K562 (cell line): ENCODE measurements at regions not wholly inside any gene's neighbourhood (a gene's known extent, or its start where the extent isn't known, plus 50 kb on each side); places are given as distances from the start of the nearest gene placed in this dataset.

Experiments
- ATAC-seq: fragments of 200-7000 bp; cut with Tn5 transposase; 3 replicates; pipeline ENCODE4 v1.9.1; 2020; ENCODE audit warnings: moderate library complexity
- BruUV-seq: library from RNA; stranded (reverse); fragments of 400-500 nt; replicated peaks from 2 replicates; lab custom pipeline; 2021; lab: Mats Ljungman, UMichigan
- CTCF ChIA-PET: fragments of 300-600 bp; formaldehyde crosslinking; extraction: SDS; loops from one replicate; lab custom pipeline; 2021; ENCODE audit warnings: low intra/inter-chr PET ratio; lab: Yijun Ruan, JAX
- POLR2A ChIA-PET: fragments of 300-600, 350-650 bp; sonication (Branson Sonifier 250); formaldehyde crosslinking; extraction: SDS; loops from one replicate; lab custom pipeline; 2021; ENCODE audit warnings: antibody characterized with exemption, inconsistent platforms; lab: Yijun Ruan, JAX
- DNase-seq, 4 experiments: peaks; one replicate each; pipeline versions ENCODE4 v3.0.0 to v3.0.0-alpha.2; 2011 to 2018; ENCODE audit warnings: low spot score in 3 of 4, mixed read lengths in 3 of 4; ENCODE audit errors: extremely low read depth in 1 of 4
- FAIRE-seq: peaks from 2 replicates; lab custom pipeline; 2011; peaks lifted over from hg19 to GRCh38; lab: Jason Lieb, UNC
- H2AFZ ChIP-seq: 2 replicates; pipeline ENCODE4 v1.6.0; 2011; ENCODE audit warnings: low read depth, low read length, control low read depth, inconsistent platforms
- H3K27ac ChIP-seq: fragments of 200-600 bp; 3 replicates; pipeline ENCODE4 v1.8.0; 2011; ENCODE audit warnings: low read depth, mild to moderate bottlenecking, control low read depth, inconsistent platforms, low read length, moderate library complexity, mixed read lengths; ENCODE audit errors: extremely low read depth
- H3K27me3 ChIP-seq, 2 experiments: fragments of 300-600 bp in 1 of 2; 2 replicates in 1 of 2; 3 replicates in 1 of 2; pipeline versions ENCODE4 v1.6.0 to v1.8.0; 2011; ENCODE audit warnings: inconsistent platforms in 2 of 2, low read length in 2 of 2, mild to moderate bottlenecking in 1 of 2, mixed read lengths in 1 of 2, moderate library complexity in 1 of 2; ENCODE audit not compliant: control insufficient read depth in 2 of 2, insufficient read depth in 2 of 2
- H3K36me3 ChIP-seq: fragments of 300-600 bp; 3 replicates; pipeline ENCODE4 v1.8.0; 2011; ENCODE audit warnings: mild to moderate bottlenecking, low read length, inconsistent platforms; ENCODE audit not compliant: control insufficient read depth, insufficient read depth
- H3K4me1 ChIP-seq, 2 experiments: fragments of 200-600 bp in 1 of 2; replicated peaks in 1 of 2; 2 replicates in 1 of 2; 3 replicates in 1 of 2; pipeline versions ENCODE4 v1.5.1 to v1.8.0; 2011; ENCODE audit warnings: inconsistent platforms in 2 of 2, low read length in 2 of 2, mild to moderate bottlenecking in 1 of 2, mixed read lengths in 1 of 2, moderate library complexity in 1 of 2; ENCODE audit not compliant: control insufficient read depth in 2 of 2, insufficient read depth in 2 of 2
- H3K4me2 ChIP-seq: 2 replicates; pipeline ENCODE4 v1.6.1; 2011; ENCODE audit warnings: low read length, control low read depth, inconsistent platforms, mixed read lengths; ENCODE audit not compliant: insufficient read depth
- H3K4me3 ChIP-seq: fragments of 200-600 bp; sonication (generic), shearing (Covaris generic); 2 replicates; pipeline ENCODE4 v1.5.1; 2016; ENCODE audit warnings: control low read depth, inconsistent platforms
- H3K79me2 ChIP-seq: fragments of 200-600 bp; 3 replicates; pipeline ENCODE4 v1.8.0; 2011; ENCODE audit warnings: low read length, inconsistent platforms; ENCODE audit not compliant: control insufficient read depth, insufficient read depth
- H3K9ac ChIP-seq, 2 experiments: 2 replicates each; pipeline versions ENCODE4 v1.6.0 to v1.6.1; 2011; ENCODE audit warnings: low read depth in 2 of 2, low read length in 2 of 2, control low read depth in 1 of 2, inconsistent platforms in 1 of 2, mild to moderate bottlenecking in 1 of 2, mixed read lengths in 1 of 2; ENCODE audit not compliant: insufficient read depth in 1 of 2
- H3K9me1 ChIP-seq: one replicate; pipeline ENCODE4 v1.6.0; 2011; ENCODE audit warnings: inconsistent platforms, mild to moderate bottlenecking, low read length, moderate library complexity; ENCODE audit not compliant: control insufficient read depth, insufficient read depth
- H3K9me3 ChIP-seq: replicated peaks from 2 replicates; pipeline ENCODE4 v1.5.1; 2011; ENCODE audit warnings: low read depth, low read length, inconsistent platforms; ENCODE audit not compliant: control insufficient read depth, insufficient read depth
- H4K20me1 ChIP-seq: replicated peaks from 2 replicates; pipeline ENCODE4 v1.6.1; 2011; ENCODE audit warnings: low read length, inconsistent platforms, mixed read lengths; ENCODE audit not compliant: control insufficient read depth, insufficient read depth
- CREB3 ChIP-seq: fragments of 450-650 bp; conservative IDR thresholded peaks from 2 replicates; pipeline ENCODE4 v1.6.1; 2016; ENCODE audit warnings: missing genetic modification characterization, low read depth, mild to moderate bottlenecking, missing compliant biosample characterization, moderate library complexity
- GTF2A2 ChIP-seq: IDR thresholded peaks from 2 replicates; pipeline ENCODE4 v1.6.1; 2016; ENCODE audit warnings: mild to moderate bottlenecking, missing genetic modification characterization, missing compliant biosample characterization
- GTF3C2 ChIP-seq: IDR thresholded peaks from 3 replicates; pipeline ENCODE4 v1.6.1; 2011; ENCODE audit warnings: borderline replicate concordance, mild to moderate bottlenecking, moderate library complexity; ENCODE audit not compliant: insufficient read length; ENCODE audit errors: extremely low read depth
- HDAC2 ChIP-seq: fragments of 450-650 bp; IDR thresholded peaks from 2 replicates; pipeline ENCODE4 v1.6.1; 2016; ENCODE audit warnings: mild to moderate bottlenecking
- KDM5B ChIP-seq: fragments of 200-600 bp; sonication (generic); IDR thresholded peaks from 2 replicates; pipeline ENCODE4 v1.6.1; 2012; ENCODE audit warnings: low read depth, mild to moderate bottlenecking, moderate library complexity, low read length, control low read depth, inconsistent platforms; ENCODE audit not compliant: insufficient replicate concordance
- ZNF778 ChIP-seq: fragments of 450-650 bp; formaldehyde crosslinking; IDR thresholded peaks from 2 replicates; pipeline ENCODE4 v1.4.0; 2020; ENCODE audit warnings: mild to moderate bottlenecking, moderate library complexity
- ZNF780A ChIP-seq: fragments of 250-450 bp; sonication (Bioruptor Pico); IDR thresholded peaks from 2 replicates; pipeline ENCODE4 v1.5.0; 2021; ENCODE audit warnings: mild to moderate bottlenecking
- WGBS: fragments of 100-300 bp; shearing (Covaris generic); methylation state at CpG from one replicate; pipeline ENCODE4 v1.1.6; 2016; ENCODE audit warnings: low coverage, mixed read lengths; ENCODE audit not compliant: insufficient coverage; ENCODE audit errors: missing lambda C conversion rate; 5-methylcytosine and 5-hydroxymethylcytosine counted together
- in situ Hi-C: fragments of 300-500 bp; cut with MboI; formaldehyde crosslinking; loops from 4 replicates; pipeline ENCODE4 v1.15.0; 2018; ENCODE audit warnings: inconsistent platforms, mixed read lengths
- intact Hi-C: fragments of 100-400 bp; cut with micrococcal nuclease; formaldehyde crosslinking; loops from 2 replicates; pipeline ENCODE4 v1.14.2; 2022

GRCh38 chr6:82484001-82484400, 120.4 kb downstream of the TPBG start (continued):
- TF ChIP-seq GTF3C2 (no peak), HDAC2 (no peak)

GRCh38 chr6:82484737-82485626, 121.4 kb downstream of the TPBG start:
- TF ChIP-seq ZNF780A (CRISPR knock-in tag) (no peak), GTF2A2 (tag) (no peak), KDM5B (no peak), CREB3 (tag) (no peak), ZNF778 (no peak)
- TF ChIP-seq, all 486 proteins: peak for 0
- H3K27me3 ChIP-seq, result no peaks in the 10 kb centered on the region
- ATAC-seq (no peak), DNase-seq (no peak), FAIRE-seq (no peak)
- 0% methylated on average over 8 of the region's 9 CpGs for WGBS
- no peaks in the 10 kb centered on the region for H3K36me3 ChIP-seq
- no peak overlapping the region for H3K4me2 ChIP-seq
- in situ Hi-C loops (no loop called here), intact Hi-C loops (no loop called here)
- no peaks in the 10 kb centered on the region for H3K9me1 ChIP-seq
- ChIA-PET CTCF (no interaction called here), POLR2A (no interaction called here)
- no peaks in the 10 kb centered on the region for H3K79me2 ChIP-seq
- H2AFZ ChIP-seq, result no peak overlapping the region
- H3K4me1 ChIP-seq, result no peaks in the 10 kb centered on the region
- H3K9ac ChIP-seq, result no peak overlapping the region
- H3K4me3 ChIP-seq, result no peak overlapping the region
- no TSS peak for BruUV-seq
- no peaks in the 10 kb centered on the region for H4K20me1 ChIP-seq
- no peaks in the 10 kb centered on the region for H3K9me3 ChIP-seq
- no peak overlapping the region for H3K27ac ChIP-seq
